Activated gamma-delta T cell treated with Interleukin-2 at 50 U/mL for 16 hours (primary cell): ENCODE measurements at regions not wholly inside any gene's neighbourhood (a gene's known extent, or its start where the extent isn't known, plus 50 kb on each side); places are given as distances from the start of the nearest gene placed in this dataset.

Experiments
- DNase-seq: peaks from one replicate; pipeline ENCODE4 v3.0.0-alpha.2; 2020

GRCh38 chr13:106744516-106744915 is 176.6 kb upstream of the ARGLU1 start:
- DNase-seq: no peak

DNA sequence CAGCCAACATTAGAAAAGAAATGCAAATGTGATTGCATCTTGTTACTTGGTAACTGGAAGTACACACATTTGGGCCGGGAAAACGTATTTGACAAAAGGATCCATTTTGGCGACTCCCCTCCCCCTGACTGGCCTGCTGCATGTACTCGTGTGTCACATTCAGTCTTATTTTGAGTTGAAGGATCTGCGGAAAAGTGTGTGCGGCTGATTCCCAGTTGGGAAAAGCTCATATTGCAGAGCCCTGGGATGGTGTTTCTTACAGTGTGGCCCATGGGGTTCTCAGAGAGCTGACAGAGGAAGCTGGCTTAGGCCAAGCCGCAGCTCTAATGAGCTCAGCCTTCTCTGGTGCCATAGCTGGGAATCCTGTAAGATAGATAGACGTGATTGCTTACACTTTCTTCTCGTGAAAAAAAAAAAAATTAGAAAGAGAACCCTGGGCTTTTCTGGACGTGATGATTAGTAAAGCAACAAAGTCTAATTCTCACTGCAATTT is 170.3 kb upstream of the ARGLU1 start:
- no peak for DNase-seq

DNA sequence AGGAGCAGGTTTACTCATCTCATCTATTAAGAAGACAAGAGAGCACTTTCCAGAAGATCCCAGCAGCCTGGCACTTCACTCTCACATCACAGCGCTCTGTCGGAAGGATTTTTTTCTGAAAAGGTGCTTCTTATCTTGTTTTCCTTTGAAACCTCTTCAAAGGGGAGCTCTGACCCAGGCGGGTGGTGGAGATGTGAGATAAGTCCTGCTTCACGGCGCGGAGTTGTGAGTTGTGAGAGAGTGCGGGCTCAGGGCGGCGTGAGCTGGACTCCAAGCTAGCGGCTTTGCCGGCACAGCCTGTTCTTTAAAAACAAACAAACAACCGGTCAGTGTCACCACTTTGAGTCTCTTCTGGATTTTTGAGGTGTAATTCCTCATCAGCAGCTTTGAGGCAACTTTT is 169.0 kb upstream of the ARGLU1 start:
- no peak for DNase-seq

- DNase-seq: no peak
Measured at GRCh38 chr13:106734198-106734597, 166.3 kb upstream of the ARGLU1 start.

- DNase-seq: no peak
Measured at GRCh38 chr13:106723036-106723435, 155.1 kb upstream of the ARGLU1 start.

DNA sequence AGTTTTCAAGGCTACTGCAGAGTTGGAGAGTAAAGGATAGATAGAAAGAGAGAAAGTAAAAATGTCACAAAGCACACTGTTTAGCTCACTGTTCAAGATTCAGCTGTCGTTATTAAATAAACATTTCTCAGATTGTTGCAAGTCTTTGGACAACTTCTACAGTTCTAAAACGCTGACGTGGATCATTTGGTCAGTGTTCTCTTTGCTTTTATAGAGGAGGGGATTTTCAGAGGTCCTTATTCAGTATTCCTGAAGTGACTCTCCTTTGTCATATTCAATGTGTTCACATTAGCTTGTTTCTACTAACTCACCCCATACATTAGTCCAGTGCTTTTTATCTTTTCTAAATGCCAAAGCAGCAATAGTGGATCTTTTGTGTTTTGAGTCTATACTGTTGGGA is 154.7 kb upstream of the ARGLU1 start:
- DNase-seq: no peak

GRCh38 chr13:106721599-106721998 is 153.7 kb upstream of the ARGLU1 start:
- DNase-seq: no peak

GRCh38 chr13:106714271-106714982 is 146.5 kb upstream of the ARGLU1 start:
- no peak for DNase-seq

GRCh38 chr13:106712381-106712780 is 144.4 kb upstream of the ARGLU1 start:
- no peak for DNase-seq

DNA sequence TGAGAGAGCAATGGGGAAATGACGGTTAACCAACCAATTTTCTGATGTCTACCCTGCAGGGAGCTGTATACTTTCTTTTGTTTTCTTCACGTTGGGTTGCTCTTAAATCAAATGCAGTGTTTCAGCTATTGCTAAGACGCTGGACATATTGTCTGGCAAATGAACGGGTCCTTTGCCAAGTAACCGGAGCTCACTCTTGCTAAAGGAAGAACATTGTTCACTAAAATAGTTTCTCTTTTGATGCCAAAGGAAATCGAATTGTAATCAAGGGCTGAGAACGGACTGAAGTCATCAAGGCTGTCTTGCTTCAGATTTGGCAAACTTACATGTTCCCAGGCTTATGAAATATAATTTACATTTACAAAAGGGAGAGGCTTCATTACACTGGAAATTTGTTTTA is 142.3 kb upstream of the ARGLU1 start:
- no peak for DNase-seq

DNA sequence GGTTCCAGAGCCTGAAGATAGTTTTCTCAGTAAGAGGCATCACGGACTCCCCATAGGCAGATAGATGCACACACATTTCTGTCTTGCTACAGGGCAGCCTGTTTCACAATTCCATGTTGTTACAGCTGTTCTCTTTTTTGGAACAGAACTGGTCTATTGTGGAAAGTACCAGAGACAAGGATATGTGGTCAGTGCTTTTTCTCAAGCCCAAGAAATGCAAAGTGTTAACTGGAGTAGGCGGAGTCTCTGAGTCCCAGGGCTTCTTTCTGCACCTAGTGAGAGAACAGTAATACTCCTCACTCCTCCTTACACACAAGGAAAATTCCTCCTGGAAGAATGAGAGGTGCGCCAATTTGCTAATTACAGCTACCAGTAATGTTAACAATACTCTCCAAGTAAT is 141.6 kb upstream of the ARGLU1 start:
- no peak for DNase-seq

- no peak for DNase-seq
Measured at GRCh38 chr13:106702505-106702904, 134.6 kb upstream of the ARGLU1 start.

DNA sequence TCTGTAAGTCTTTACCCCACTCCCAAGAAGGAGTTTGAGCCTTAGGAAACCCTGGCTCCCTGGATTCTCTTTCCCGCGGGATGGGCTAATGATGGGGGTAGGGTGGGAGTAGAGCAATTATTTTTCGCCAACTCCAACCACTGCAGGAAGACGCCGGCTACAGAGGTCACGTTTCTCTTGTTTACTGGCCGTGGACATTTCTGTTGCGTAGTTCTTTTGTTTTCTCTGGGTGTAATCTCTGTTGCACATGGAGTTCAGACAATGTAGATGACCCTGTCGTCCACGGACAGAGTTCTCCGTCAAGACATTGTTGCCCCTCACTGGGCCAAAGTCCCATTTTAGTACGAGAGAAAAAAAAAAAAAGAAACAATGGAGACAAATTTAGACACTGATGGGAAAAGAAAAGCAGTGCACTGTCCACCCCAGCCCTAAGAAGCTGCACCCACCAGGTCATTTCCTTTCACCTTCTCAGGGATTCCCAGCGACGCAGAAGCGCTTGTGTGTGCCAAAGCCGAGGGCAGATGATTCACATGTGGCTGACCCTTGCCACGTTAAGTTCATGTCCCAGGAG is 133.9 kb upstream of the ARGLU1 start:
- DNase-seq: no peak

- no peak for DNase-seq
Measured at GRCh38 chr13:106700439-106700838, 132.5 kb upstream of the ARGLU1 start.

- DNase-seq: no peak
Measured at GRCh38 chr13:106700007-106700406, 132.1 kb upstream of the ARGLU1 start.

- no peak for DNase-seq
Measured at GRCh38 chr13:106699311-106699710, 131.4 kb upstream of the ARGLU1 start.

GRCh38 chr13:106696719-106697118 is 128.8 kb upstream of the ARGLU1 start:
- DNase-seq: no peak

DNA sequence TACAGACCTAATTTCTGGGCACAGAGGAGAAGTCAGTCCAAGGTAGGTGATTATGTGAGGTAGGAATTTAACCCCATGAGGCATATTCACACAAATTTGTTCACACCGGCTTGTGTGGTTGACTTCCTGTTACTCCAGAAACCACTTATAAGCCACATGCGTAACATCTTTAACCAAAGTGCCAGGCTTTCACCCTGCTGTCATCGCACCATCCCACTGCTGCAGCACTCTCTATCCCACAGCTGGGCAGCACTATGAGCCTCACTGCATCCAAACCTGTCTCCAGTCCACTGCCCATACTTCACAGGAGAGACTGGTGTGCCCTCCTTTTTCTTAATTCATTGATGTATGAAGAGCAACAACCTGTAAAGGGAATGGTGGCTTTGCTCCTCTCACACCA is 128.2 kb upstream of the ARGLU1 start:
- no peak for DNase-seq

DNA sequence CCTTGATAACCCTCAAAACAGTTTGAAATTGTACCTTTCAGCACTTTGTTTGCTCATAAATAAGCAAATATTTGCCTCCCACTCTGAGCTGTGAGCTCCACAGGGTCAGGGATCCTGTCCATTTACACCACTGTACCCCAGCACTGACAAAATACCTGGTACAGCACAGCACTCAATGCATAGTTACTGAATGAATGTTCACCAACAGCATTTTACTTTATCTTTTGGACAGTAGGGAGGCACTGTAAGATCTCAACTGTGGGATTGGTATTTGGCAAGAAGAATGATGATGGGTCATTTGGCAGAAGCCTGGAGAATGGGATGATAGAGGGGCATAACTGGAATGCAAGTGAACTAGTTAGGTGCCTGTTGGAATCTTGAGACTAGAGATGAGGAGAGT is 127.2 kb upstream of the ARGLU1 start:
- no peak for DNase-seq

DNA sequence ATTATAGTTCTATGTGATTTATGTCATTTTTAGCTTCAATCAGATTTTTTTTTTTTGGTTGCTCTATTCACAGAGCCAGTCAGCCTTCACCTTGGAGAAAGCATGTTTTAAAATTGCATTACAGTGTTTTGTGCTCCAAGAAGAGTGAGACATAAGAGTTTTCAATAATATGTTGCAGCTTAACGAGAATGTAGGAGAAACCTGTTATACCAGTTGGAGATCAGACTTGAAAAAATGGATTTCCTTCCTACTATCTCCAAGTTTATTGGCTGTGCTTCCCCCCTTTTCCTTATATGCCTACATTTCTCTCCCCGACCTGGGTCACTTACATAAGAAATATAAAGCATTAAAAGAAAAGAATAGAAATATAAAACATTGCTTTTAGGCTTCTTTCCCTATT is 123.9 kb upstream of the ARGLU1 start:
- no peak for DNase-seq

DNA sequence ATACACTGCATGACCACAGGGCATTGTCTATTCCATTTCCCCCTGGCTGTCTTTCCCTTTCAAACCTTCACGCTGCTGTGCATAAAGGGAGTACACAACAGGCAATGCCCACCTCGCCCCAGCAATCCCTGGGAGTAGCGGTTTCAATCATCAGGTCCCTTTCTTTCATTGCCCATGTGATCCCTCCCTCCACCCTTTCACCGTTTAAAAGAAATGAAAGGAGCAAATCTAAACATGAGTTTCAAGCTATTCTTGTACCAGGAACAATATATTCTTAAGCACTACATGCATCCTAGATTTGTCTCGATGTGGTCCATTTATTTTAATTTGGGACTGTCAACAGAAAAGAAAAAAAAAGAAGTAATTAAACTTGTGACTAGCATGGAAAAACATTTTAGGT is 123.4 kb upstream of the ARGLU1 start:
- no peak for DNase-seq

- no peak for DNase-seq
Measured at GRCh38 chr13:106690779-106691178, 122.8 kb upstream of the ARGLU1 start.

- no peak for DNase-seq
Measured at GRCh38 chr13:106689906-106690305, 122.0 kb upstream of the ARGLU1 start.

GRCh38 chr13:106688940-106689339 is 121.0 kb upstream of the ARGLU1 start:
- no peak for DNase-seq

DNA sequence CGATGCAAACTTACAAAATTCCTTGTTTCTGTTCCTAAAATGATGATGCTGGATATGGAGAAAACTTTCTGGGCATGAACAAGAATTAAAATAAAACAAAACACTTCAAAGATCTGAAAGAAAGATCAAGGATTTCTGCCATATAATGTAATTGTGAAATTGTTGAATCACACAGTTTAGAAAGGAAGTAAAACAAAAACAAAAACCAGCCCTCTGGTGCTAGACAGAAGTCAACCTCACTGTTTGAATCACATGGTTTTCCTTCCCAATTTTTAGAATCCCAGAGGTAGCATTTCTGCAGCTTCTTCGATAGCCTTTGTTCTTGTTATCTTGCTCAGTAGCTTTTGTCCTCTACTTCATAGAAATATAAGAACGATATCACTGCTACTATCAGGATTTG is 118.2 kb upstream of the ARGLU1 start:
- no peak for DNase-seq
